Ishikawa (cell line): ENCODE measurements at regions not wholly inside any gene's neighbourhood (a gene's known extent, or its start where the extent isn't known, plus 50 kb on each side); places are given as distances from the start of the nearest gene placed in this dataset.

ENCODE experiments used
- CEBPB ChIP-seq: IDR thresholded peaks from 2 replicates; pipeline ENCODE4 v1.6.1; 2012
- CREB1 ChIP-seq: IDR thresholded peaks from 2 replicates; pipeline ENCODE4 v1.6.1; 2012; ENCODE audit warnings: low read depth
- FOXM1 ChIP-seq: IDR thresholded peaks from 2 replicates; pipeline ENCODE4 v1.6.1; 2012; ENCODE audit warnings: low read depth, borderline replicate concordance
- NFIC ChIP-seq: IDR thresholded peaks from 2 replicates; pipeline ENCODE4 v1.6.1; 2012
- TAF1 ChIP-seq: IDR thresholded peaks from 2 replicates; pipeline ENCODE4 v1.6.1; 2012; ENCODE audit warnings: low read depth, mild to moderate bottlenecking
- ZBTB7A ChIP-seq: IDR thresholded peaks from 2 replicates; pipeline ENCODE4 v1.6.1; 2012; ENCODE audit warnings: low read depth

DNA sequence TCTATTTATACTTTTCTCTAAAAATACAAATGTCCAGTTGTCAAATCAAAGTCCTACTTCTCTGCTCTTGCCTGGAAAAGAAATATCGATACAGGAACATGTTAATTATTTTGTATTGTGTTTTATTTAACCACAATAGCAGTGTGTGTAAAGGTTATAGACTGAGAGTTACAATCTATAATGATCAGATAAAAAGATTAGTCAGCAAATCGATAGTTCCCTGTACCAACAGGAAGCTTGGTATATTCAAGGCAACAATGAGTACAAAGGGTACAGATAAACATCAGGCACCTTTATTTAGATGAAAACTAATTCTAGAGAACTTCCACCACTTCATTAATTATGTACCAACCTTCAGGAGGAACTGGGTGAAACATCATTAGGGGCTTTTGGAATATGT is 469.5 kb downstream of the GBA3 start:
- TF ChIP-seq ZBTB7A (no peak), TAF1 (no peak), CEBPB (no peak), NFIC (no peak), FOXM1 (no peak), CREB1 (no peak)
